Glomerular visceral epithelial cell (primary cell): ENCODE measurements at regions not wholly inside any gene's neighbourhood (a gene's known extent, or its start where the extent isn't known, plus 50 kb on each side); places are given as distances from the start of the nearest gene placed in this dataset.
"Not testable (repeated sequence)": the region's sequence is repeated elsewhere in the genome, so short reads cannot be mapped to it uniquely, and the experiment has no call there.

Experiments
- DNase-seq: peaks from one replicate; pipeline ENCODE4 v3.0.0-alpha.2; 2016; ENCODE audit errors: extremely low spot score

- DNase-seq, result no peak
Measured at GRCh38 chr6:167408235-167408869, 83.5 kb downstream of the TTLL2 start.

- no peak for DNase-seq
Measured at GRCh38 chr6:167409079-167409478, 84.2 kb downstream of the TTLL2 start.

GRCh38 chr6:167409694-167410093 is 84.8 kb downstream of the TTLL2 start:
- no peak for DNase-seq

- no peak for DNase-seq
Measured at GRCh38 chr6:167410462-167410861, 85.6 kb downstream of the TTLL2 start.

- no peak for DNase-seq
Measured at GRCh38 chr6:167412506-167412905, 87.6 kb downstream of the TTLL2 start.

GRCh38 chr6:167415441-167415961 is 90.6 kb downstream of the TTLL2 start:
- no peak for DNase-seq

- no peak for DNase-seq
Measured at GRCh38 chr6:167416676-167417430, 92.0 kb downstream of the TTLL2 start.

GRCh38 chr6:167420177-167420576 is 95.3 kb downstream of the TTLL2 start:
- DNase-seq, result no peak

GRCh38 chr6:167420858-167421766 is 96.2 kb downstream of the TTLL2 start:
- no peak for DNase-seq

- DNase-seq, result not testable (repeated sequence)
Measured at GRCh38 chr6:167421944-167422343, 97.1 kb downstream of the TTLL2 start.

- no peak for DNase-seq
Measured at GRCh38 chr6:167422934-167423333, 98.0 kb downstream of the TTLL2 start.

GRCh38 chr6:167424060-167424673 is 99.3 kb downstream of the TTLL2 start:
- no peak for DNase-seq

GRCh38 chr6:167424700-167425099 is 99.8 kb downstream of the TTLL2 start:
- no peak for DNase-seq

GRCh38 chr6:167426084-167426483 is 101.2 kb downstream of the TTLL2 start:
- DNase-seq, result no peak

GRCh38 chr6:167426651-167427050 is 101.8 kb downstream of the TTLL2 start:
- no peak for DNase-seq

- no peak for DNase-seq
Measured at GRCh38 chr6:167428664-167429333, 103.9 kb downstream of the TTLL2 start.

GRCh38 chr6:167429353-167429752 is 104.5 kb downstream of the TTLL2 start:
- DNase-seq, result no peak

- no peak for DNase-seq
Measured at GRCh38 chr6:167435209-167435728, 110.4 kb downstream of the TTLL2 start.

- DNase-seq, result no peak
Measured at GRCh38 chr6:167437888-167438484, 113.1 kb downstream of the TTLL2 start.

- DNase-seq, result no peak
Measured at GRCh38 chr6:167441715-167442206, 116.9 kb downstream of the TTLL2 start.
